ENCODE measurements at regions not wholly inside any gene's neighbourhood (a gene's known extent, or its start where the extent isn't known, plus 50 kb on each side); places are given as distances from the start of the nearest gene placed in this dataset.

DNA sequence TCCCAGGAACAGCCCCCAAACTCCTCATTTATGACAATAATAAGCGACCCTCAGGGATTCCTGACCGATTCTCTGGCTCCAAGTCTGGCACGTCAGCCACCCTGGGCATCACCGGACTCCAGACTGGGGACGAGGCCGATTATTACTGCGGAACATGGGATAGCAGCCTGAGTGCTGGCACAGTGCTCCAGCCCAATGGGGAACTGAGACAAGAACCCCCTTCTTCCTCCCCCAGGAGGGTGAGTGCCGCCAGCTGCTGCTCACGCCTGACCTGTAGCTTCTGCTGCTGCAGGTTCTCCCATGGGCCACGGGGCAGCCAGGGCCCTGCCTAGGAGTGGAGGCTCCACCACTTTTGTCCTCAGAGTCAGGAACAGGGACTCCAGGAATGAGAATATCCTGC, 78.2 kb downstream of the VPREB1 start:
- no peak for TF ChIP-seq POLR2A (IDR thresholded peaks at IDR 0.05)
- no peak for TF ChIP-seq CTCF (IDR thresholded peaks at IDR 0.05)

All from adrenal gland (tissue), 5 donors.